ENCODE measurements at regions not wholly inside any gene's neighbourhood (a gene's known extent, or its start where the extent isn't known, plus 50 kb on each side); places are given as distances from the start of the nearest gene placed in this dataset.

DNA sequence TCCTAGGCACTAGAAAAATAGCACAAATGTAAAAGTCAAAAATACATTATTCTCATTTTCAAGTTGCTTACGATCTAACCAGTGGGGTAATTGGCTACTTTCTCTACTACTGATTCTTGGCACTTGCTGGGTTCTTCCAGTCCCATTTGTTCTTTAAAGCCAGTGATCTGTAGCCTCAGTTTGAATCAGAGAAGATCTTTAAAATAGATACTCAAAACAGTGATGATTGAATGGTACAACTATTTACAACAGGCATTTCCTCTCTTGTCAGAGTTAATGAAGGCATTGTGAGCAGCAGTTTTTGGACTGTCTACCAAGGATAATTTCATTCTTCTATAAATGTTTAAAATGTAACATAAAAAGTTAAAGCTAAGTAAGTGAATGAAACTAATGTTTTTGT is 128.3 kb upstream of the FSIP2 start:
- H3K79me2 ChIP-seq (ENCODE audit: insufficient read depth), result no peaks in the 10 kb centered on the region
- H2AFZ ChIP-seq (ENCODE audit: low read depth), result no peak overlapping the region
- no peaks in the 10 kb centered on the region for H3K9me3 ChIP-seq
- 21% methylated on average over 1 of the region's 1 CpG for WGBS (ENCODE audit: low lambda C conversion rate)
- no peak overlapping the region for H3K4me2 ChIP-seq
- ChIA-PET POLR2A (no interaction called here), CTCF (no interaction called here)
- H3F3A ChIP-seq (replicated peaks; ENCODE audit: insufficient read depth), result no peaks in the 10 kb centered on the region
- no peak for DNase-seq
- TF ChIP-seq, protein P1, sequence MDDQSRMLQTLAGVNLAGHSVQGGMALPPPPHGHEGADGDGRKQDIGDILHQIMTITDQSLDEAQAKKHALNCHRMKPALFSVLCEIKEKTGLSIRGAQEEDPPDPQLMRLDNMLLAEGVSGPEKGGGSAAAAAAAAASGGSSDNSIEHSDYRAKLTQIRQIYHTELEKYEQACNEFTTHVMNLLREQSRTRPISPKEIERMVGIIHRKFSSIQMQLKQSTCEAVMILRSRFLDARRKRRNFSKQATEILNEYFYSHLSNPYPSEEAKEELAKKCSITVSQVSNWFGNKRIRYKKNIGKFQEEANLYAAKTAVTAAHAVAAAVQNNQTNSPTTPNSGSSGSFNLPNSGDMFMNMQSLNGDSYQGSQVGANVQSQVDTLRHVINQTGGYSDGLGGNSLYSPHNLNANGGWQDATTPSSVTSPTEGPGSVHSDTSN (IDR thresholded peaks at IDR 0.05), result peak; percentile 42; the same call in 1 of the 2 replicates
- TF ChIP-seq NFIC (IDR thresholded peaks at IDR 0.05; ENCODE audit: borderline replicate concordance) (no peak), TCF12 (IDR thresholded peaks at IDR 0.05) (0 out of 2 replicates have a peak, but pooled peaks have one; percentile 24)
- no peaks in the 10 kb centered on the region; a peak in 1 of 4 replicates for H3K4me1 ChIP-seq (ENCODE audit: control insufficient read depth in 1 of 2, insufficient read depth in 2 of 2, low read depth in 1 of 2, low read length in 1 of 2)
- no peak overlapping the region for H3K4me3 ChIP-seq (ENCODE audit: low read depth in 2 of 2, low read length in 1 of 2)
- H3K27ac ChIP-seq (ENCODE audit: low read depth in 2 of 2, low read length in 1 of 2), result no peak overlapping the region
- H3K9ac ChIP-seq, result no peak overlapping the region
- no peaks in the 10 kb centered on the region for H3K27me3 ChIP-seq (ENCODE audit: insufficient read depth)
- no peaks in the 10 kb centered on the region for H4K20me1 ChIP-seq (ENCODE audit: insufficient read depth)
- H3K36me3 ChIP-seq (replicated peaks in 1 of 2; ENCODE audit: control insufficient read depth in 1 of 2, insufficient read depth in 2 of 2, low read length in 1 of 2), result no peaks in the 10 kb centered on the region
- H3K9me2 ChIP-seq, result no peaks in the 10 kb centered on the region

DNA sequence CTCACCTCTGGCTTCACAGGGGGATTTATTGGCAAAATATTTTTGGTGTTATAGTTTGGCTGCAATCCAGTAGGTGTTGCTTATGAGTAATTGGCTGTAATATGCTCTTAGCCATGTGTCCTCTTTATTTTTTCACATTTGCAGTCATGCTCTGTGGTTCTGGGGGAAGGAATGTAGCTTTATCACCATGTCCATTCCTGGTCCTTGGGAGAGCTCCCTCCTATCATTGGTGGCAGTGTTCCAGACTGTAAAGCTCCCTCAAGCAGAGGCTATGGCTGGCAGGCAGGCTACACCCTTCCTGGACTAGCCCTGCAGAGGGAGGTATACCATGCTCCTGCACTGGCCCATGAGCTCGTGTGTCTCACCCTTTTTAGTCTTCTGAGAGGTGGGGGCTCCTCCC is 120.0 kb upstream of the FSIP2 start:
- DNase-seq, result no peak
- Histone ChIP-seq H3K4me1 (ENCODE audit: control insufficient read depth in 1 of 2, insufficient read depth in 2 of 2, low read depth in 1 of 2, low read length in 1 of 2) (no peaks in the 10 kb centered on the region; a peak in 1 of 4 replicates), H3K4me2 (no peak overlapping the region), H3F3A (replicated peaks; ENCODE audit: insufficient read depth) (no peaks in the 10 kb centered on the region), H4K20me1 (ENCODE audit: insufficient read depth) (no peaks in the 10 kb centered on the region), H3K27ac (ENCODE audit: low read depth in 2 of 2, low read length in 1 of 2) (no peak overlapping the region), H3K9me3 (no peaks in the 10 kb centered on the region), H3K36me3 (replicated peaks in 1 of 2; ENCODE audit: control insufficient read depth in 1 of 2, insufficient read depth in 2 of 2, low read length in 1 of 2) (no peaks in the 10 kb centered on the region), H3K79me2 (ENCODE audit: insufficient read depth) (no peaks in the 10 kb centered on the region), H3K4me3 (ENCODE audit: low read depth in 2 of 2, low read length in 1 of 2) (no peak overlapping the region), H3K9ac (no peak overlapping the region), H2AFZ (ENCODE audit: low read depth) (no peak overlapping the region), H3K27me3 (ENCODE audit: insufficient read depth) (no peaks in the 10 kb centered on the region), H3K9me2 (no peaks in the 10 kb centered on the region)
- ChIA-PET POLR2A (no interaction called here), CTCF (no interaction called here)
- WGBS (ENCODE audit: low lambda C conversion rate), result 10% methylated on average over 1 of the region's 1 CpG
- TF ChIP-seq ELF1 (IDR thresholded peaks at IDR 0.05) (no peak), CHD2 (IDR thresholded peaks at IDR 0.05; ENCODE audit: low read length, partially characterized antibody) (no peak), GATA2 (CRISPR knock-in tag; IDR thresholded peaks at IDR 0.05) (no peak), MEF2A (IDR thresholded peaks at IDR 0.05; ENCODE audit: borderline replicate concordance, low read depth) (no peak), RAD21 (IDR thresholded peaks at IDR 0.05; ENCODE audit: low read length) (no peak), FOXM1 (IDR thresholded peaks at IDR 0.05; ENCODE audit: low read depth) (no peak), EP300 (IDR thresholded peaks at IDR 0.05; ENCODE audit: borderline replicate concordance in 1 of 2, low read depth in 1 of 2, low read length in 1 of 2) (no peak), YY1 (IDR thresholded peaks at IDR 0.05; ENCODE audit: low read depth) (no peak), SIN3A (IDR thresholded peaks at IDR 0.05; ENCODE audit: borderline replicate concordance, low read depth, low read length) (no peak), NRF1 (IDR thresholded peaks at IDR 0.05; ENCODE audit: low read depth, low read length) (no peak), JUND (IDR thresholded peaks at IDR 0.05) (no peak), TAF1 (IDR thresholded peaks at IDR 0.05; ENCODE audit: borderline replicate concordance, low read depth, low read length) (no peak), TCF12 (IDR thresholded peaks at IDR 0.05) (no peak)
- TF ChIP-seq, protein P2, sequence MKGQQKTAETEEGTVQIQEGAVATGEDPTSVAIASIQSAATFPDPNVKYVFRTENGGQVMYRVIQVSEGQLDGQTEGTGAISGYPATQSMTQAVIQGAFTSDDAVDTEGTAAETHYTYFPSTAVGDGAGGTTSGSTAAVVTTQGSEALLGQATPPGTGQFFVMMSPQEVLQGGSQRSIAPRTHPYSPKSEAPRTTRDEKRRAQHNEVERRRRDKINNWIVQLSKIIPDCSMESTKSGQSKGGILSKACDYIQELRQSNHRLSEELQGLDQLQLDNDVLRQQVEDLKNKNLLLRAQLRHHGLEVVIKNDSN (IDR thresholded peaks at IDR 0.05; ENCODE audit: borderline replicate concordance, low read depth), result no peak
